Erythroblast (primary cell): ENCODE measurements at regions not wholly inside any gene's neighbourhood (a gene's known extent, or its start where the extent isn't known, plus 50 kb on each side); places are given as distances from the start of the nearest gene placed in this dataset.

ENCODE experiments used
- GATA1 ChIP-seq: IDR thresholded peaks from 2 replicates; pipeline ENCODE4 v1.6.1; 2011; ENCODE audit warnings: low read depth, mild to moderate bottlenecking, control low read depth, low read length, moderate library complexity
- POLR2A ChIP-seq: IDR thresholded peaks from 2 replicates; pipeline ENCODE4 v1.6.1; 2011; ENCODE audit warnings: mild to moderate bottlenecking, low read length

DNA sequence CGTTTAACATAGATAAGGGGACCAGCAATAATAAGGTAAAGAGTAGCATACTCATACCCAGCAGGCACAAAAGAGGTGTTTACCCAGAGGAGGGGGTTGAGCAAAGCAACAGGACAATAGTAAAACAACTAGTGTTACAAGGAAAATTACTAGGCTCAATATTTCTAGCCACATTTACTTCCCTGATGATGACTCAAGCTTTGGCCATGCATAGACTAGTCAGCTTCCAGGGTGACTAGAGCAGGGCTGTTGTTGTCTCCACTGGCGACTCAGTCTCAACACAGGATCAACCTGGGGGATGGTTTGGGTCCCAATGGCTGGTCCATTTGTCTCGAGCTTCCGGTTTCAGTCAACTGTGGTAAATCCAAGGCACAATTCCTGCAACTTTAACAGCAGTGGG lies 217.7 kb upstream of the KCND2 start:
- TF ChIP-seq POLR2A (no peak), GATA1 (no peak)
